Kidney (tissue), 13 donors: ENCODE measurements at regions not wholly inside any gene's neighbourhood (a gene's known extent, or its start where the extent isn't known, plus 50 kb on each side); places are given as distances from the start of the nearest gene placed in this dataset.

Experiments used
- DNase-seq, 5 donors: peaks; one replicate each; pipeline ENCODE4 v3.0.0-alpha.2; 2013 to 2020
- FAIRE-seq: peaks from 2 replicates; lab custom pipeline; 2012; peaks lifted over from hg19 to GRCh38; lab: Jason Lieb, UNC
- H3K27ac ChIP-seq, 2 donors: one replicate each; pipeline ENCODE4 v1.7.0; 2013; ENCODE audit warnings: low read depth in 2 of 2, low read length in 2 of 2, inconsistent platforms in 1 of 2
- H3K27me3 ChIP-seq: one replicate; pipeline ENCODE4 v1.7.1; 2013; ENCODE audit warnings: low read length, inconsistent platforms; ENCODE audit not compliant: control insufficient read depth, insufficient read depth
- H3K36me3 ChIP-seq, 3 donors: one replicate each; pipeline versions ENCODE4 v1.7.0 to v1.7.1; 2013; ENCODE audit warnings: low read length in 3 of 3, control low read depth in 1 of 3, inconsistent platforms in 1 of 3; ENCODE audit not compliant: insufficient read depth in 3 of 3, control insufficient read depth in 2 of 3
- H3K4me1 ChIP-seq, 3 donors: one replicate each; pipeline versions ENCODE4 v1.7.0 to v1.7.1; 2013; ENCODE audit warnings: low read length in 3 of 3, inconsistent platforms in 1 of 3, low read depth in 1 of 3; ENCODE audit not compliant: control insufficient read depth in 2 of 3, insufficient read depth in 2 of 3
- H3K4me3 ChIP-seq, 3 donors: one replicate each; pipeline versions ENCODE4 v1.7.0 to v1.8.1; 2013; ENCODE audit warnings: low read length in 3 of 3, control low read depth in 1 of 3, inconsistent platforms in 1 of 3
- H3K9ac ChIP-seq, 3 donors: one replicate each; pipeline versions ENCODE4 v1.7.0 to v1.7.1; 2013; ENCODE audit warnings: low read length in 3 of 3, control low read depth in 1 of 3, inconsistent platforms in 1 of 3
- H3K9me3 ChIP-seq, 3 donors: one replicate each; pipeline versions ENCODE4 v1.7.0 to v1.7.1; 2013; ENCODE audit warnings: low read length in 3 of 3, control low read depth in 1 of 3, inconsistent platforms in 1 of 3; ENCODE audit not compliant: control insufficient read depth in 2 of 3, insufficient read depth in 1 of 3
- intact Hi-C: fragments of 100-400 bp; cut with DNase I; formaldehyde crosslinking; loops from one replicate; pipeline ENCODE4 v1.11.1; 2022
- TF ChIP-seq, protein P1 (sequence below): IDR thresholded peaks from 3 replicates; pipeline ENCODE4 v1.5.1; 2012; ENCODE audit warnings: mild to moderate bottlenecking, moderate library complexity, borderline replicate concordance; ENCODE audit not compliant: insufficient read depth; ENCODE audit errors: extremely low read depth
- donor health status: control.
- donor health status: control.
- donor health status: control.
- donor health status: control.
- donor health status: control.
- donor health status: DM: yes; HTN: yes; CAD: no.
- donor health status: Normal renal cell carcinoma (clear cell type).

GRCh38 chr19:27891411-27891810, 1321.5 kb downstream of the UQCRFS1 start:
- Histone ChIP-seq H3K36me3 (no peaks in the 10 kb centered on the region), H3K4me3 (no peak overlapping the region), H3K4me1 (no peaks in the 10 kb centered on the region), H3K9ac (no peak overlapping the region), H3K9me3 (no peaks in the 10 kb centered on the region), H3K27me3 (no peaks in the 10 kb centered on the region), H3K27ac (no peak overlapping the region)
- TF ChIP-seq, protein P1, sequence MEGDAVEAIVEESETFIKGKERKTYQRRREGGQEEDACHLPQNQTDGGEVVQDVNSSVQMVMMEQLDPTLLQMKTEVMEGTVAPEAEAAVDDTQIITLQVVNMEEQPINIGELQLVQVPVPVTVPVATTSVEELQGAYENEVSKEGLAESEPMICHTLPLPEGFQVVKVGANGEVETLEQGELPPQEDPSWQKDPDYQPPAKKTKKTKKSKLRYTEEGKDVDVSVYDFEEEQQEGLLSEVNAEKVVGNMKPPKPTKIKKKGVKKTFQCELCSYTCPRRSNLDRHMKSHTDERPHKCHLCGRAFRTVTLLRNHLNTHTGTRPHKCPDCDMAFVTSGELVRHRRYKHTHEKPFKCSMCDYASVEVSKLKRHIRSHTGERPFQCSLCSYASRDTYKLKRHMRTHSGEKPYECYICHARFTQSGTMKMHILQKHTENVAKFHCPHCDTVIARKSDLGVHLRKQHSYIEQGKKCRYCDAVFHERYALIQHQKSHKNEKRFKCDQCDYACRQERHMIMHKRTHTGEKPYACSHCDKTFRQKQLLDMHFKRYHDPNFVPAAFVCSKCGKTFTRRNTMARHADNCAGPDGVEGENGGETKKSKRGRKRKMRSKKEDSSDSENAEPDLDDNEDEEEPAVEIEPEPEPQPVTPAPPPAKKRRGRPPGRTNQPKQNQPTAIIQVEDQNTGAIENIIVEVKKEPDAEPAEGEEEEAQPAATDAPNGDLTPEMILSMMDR: no peak
- FAIRE-seq: no peak
- intact Hi-C loops: no loop called here
- DNase-seq: no peak

DNA sequence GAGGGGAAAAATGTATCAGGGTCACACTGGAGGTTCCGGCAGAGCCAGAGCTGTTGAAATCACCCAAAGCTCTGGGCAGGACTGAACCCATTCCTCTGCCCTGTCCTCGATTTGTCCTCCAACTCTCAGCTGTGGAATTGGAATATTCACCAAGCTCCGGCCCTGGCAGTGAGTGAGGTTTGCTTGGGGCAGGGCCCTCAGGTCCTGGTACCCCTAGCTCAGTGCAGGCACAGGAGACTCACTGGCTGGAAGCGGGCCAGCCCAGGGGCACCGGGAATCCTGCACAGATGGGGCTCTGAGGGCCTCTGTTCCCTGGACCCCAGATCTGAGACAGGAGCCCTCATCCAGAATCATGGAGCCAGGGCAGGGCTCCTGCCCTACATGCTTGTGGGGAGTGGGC, 1322.3 kb downstream of the UQCRFS1 start:
- Histone ChIP-seq H3K9ac (no peak overlapping the region), H3K9me3 (no peaks in the 10 kb centered on the region), H3K4me1 (no peaks in the 10 kb centered on the region), H3K4me3 (no peak overlapping the region), H3K27ac (no peak overlapping the region), H3K36me3 (no peaks in the 10 kb centered on the region), H3K27me3 (no peaks in the 10 kb centered on the region)
- FAIRE-seq (no peak), DNase-seq (no peak)
- TF ChIP-seq, protein P1: no peak
- intact Hi-C loops: no loop called here

- no peaks in the 10 kb centered on the region for H3K4me1 ChIP-seq
- H3K27ac ChIP-seq: no peak overlapping the region
- H3K4me3 ChIP-seq: no peak overlapping the region
- no peaks in the 10 kb centered on the region for H3K27me3 ChIP-seq
- DNase-seq: no peak
- H3K9ac ChIP-seq: no peak overlapping the region
- no peak for FAIRE-seq
- TF ChIP-seq, protein P1: no peak
- no peaks in the 10 kb centered on the region for H3K36me3 ChIP-seq
- intact Hi-C loops: no loop called here
- no peaks in the 10 kb centered on the region for H3K9me3 ChIP-seq
These were observed 1322.7 kb downstream of the UQCRFS1 start for GRCh38 chr19:27890206-27890605.

- intact Hi-C loops: no loop called here
- Histone ChIP-seq H3K4me1 (no peaks in the 10 kb centered on the region), H3K27ac (no peak overlapping the region), H3K27me3 (no peaks in the 10 kb centered on the region), H3K9me3 (no peaks in the 10 kb centered on the region), H3K4me3 (no peak overlapping the region), H3K36me3 (no peaks in the 10 kb centered on the region), H3K9ac (no peak overlapping the region)
- TF ChIP-seq, protein P1: no peak
- FAIRE-seq: no peak
- no peak for DNase-seq
These were observed 1323.8 kb downstream of the UQCRFS1 start for GRCh38 chr19:27889156-27889555.
